GM12874 (cell line): ENCODE measurements at regions not wholly inside any gene's neighbourhood (a gene's known extent, or its start where the extent isn't known, plus 50 kb on each side); places are given as distances from the start of the nearest gene placed in this dataset.

Experiments used
- CTCF ChIP-seq: IDR thresholded peaks from 2 replicates; pipeline ENCODE4 v1.5.1; 2011; ENCODE audit warnings: low read depth, mild to moderate bottlenecking, control low read depth, low read length, moderate library complexity; ENCODE audit not compliant: insufficient read depth

GRCh38 chr12:111032591-111032919, 112.2 kb upstream of the MYL2 start:
- TF ChIP-seq CTCF: no peak

- no peak for TF ChIP-seq CTCF
Measured at GRCh38 chr12:111031916-111032590, 111.7 kb upstream of the MYL2 start.

- TF ChIP-seq CTCF: no peak
Measured at GRCh38 chr12:111030800-111031199, 110.4 kb upstream of the MYL2 start.

GRCh38 chr12:111029732-111030131, 109.4 kb upstream of the MYL2 start:
- no peak for TF ChIP-seq CTCF

- no peak for TF ChIP-seq CTCF
Measured at GRCh38 chr12:111029305-111029704, 108.9 kb upstream of the MYL2 start.

GRCh38 chr12:111028830-111029229, 108.5 kb upstream of the MYL2 start:
- TF ChIP-seq CTCF: no peak

- no peak for TF ChIP-seq CTCF
Measured at GRCh38 chr12:111027431-111027830, 107.1 kb upstream of the MYL2 start.
